ENCODE measurements at regions not wholly inside any gene's neighbourhood (a gene's known extent, or its start where the extent isn't known, plus 50 kb on each side); places are given as distances from the start of the nearest gene placed in this dataset.
"Not testable (repeated sequence)": the region's sequence is repeated elsewhere in the genome, so short reads cannot be mapped to it uniquely, and the experiment has no call there.

GRCh38 chr5:87784879-87785495 is 372.3 kb upstream of the CCNH start:
- Mint-ChIP-seq H3K36me3 (ENCODE audit: low read depth) (no peaks in the 10 kb centered on the region), H3K27me3 (peaks cover 48% of the 10 kb centered on the region), H3K9me3 (no peaks in the 10 kb centered on the region), H3K4me1 (ENCODE audit: low read depth) (no peaks in the 10 kb centered on the region), H3K27ac (no peak overlapping the region), H3K4me3 (no peak overlapping the region)

GRCh38 chr5:87784311-87784710 is 371.6 kb upstream of the CCNH start:
- no peak overlapping the region for H3K4me3 Mint-ChIP-seq
- no peaks in the 10 kb centered on the region for H3K36me3 Mint-ChIP-seq (ENCODE audit: low read depth)
- peaks cover 48% of the 10 kb centered on the region for H3K27me3 Mint-ChIP-seq
- H3K4me1 Mint-ChIP-seq (ENCODE audit: low read depth), result no peaks in the 10 kb centered on the region
- no peaks in the 10 kb centered on the region for H3K9me3 Mint-ChIP-seq
- H3K27ac Mint-ChIP-seq, result no peak overlapping the region

- Mint-ChIP-seq H3K4me1 (ENCODE audit: low read depth) (no peaks in the 10 kb centered on the region), H3K27me3 (peaks cover 50% of the 10 kb centered on the region), H3K36me3 (ENCODE audit: low read depth) (no peaks in the 10 kb centered on the region), H3K4me3 (no peak overlapping the region), H3K9me3 (no peaks in the 10 kb centered on the region), H3K27ac (no peak overlapping the region)
These were observed 370.2 kb upstream of the CCNH start for GRCh38 chr5:87782916-87783315.

- H3K36me3 Mint-ChIP-seq (ENCODE audit: low read depth), result no peaks in the 10 kb centered on the region
- H3K9me3 Mint-ChIP-seq, result no peaks in the 10 kb centered on the region
These were observed 369.2 kb upstream of the CCNH start for GRCh38 chr5:87781976-87782375.

GRCh38 chr5:87780831-87781760 is 368.4 kb upstream of the CCNH start:
- Mint-ChIP-seq H3K36me3 (ENCODE audit: low read depth) (no peaks in the 10 kb centered on the region), H3K27ac (no peak overlapping the region), H3K4me1 (ENCODE audit: low read depth) (no peaks in the 10 kb centered on the region), H3K27me3 (peaks cover 49% of the 10 kb centered on the region), H3K4me3 (no peak overlapping the region), H3K9me3 (no peaks in the 10 kb centered on the region)

More at GRCh38 chr5:87781976-87782375, 369.2 kb upstream of the CCNH start:
- no peak overlapping the region for H3K27ac Mint-ChIP-seq
- H3K27me3 Mint-ChIP-seq, result peaks cover 50% of the 10 kb centered on the region
- no peak overlapping the region for H3K4me3 Mint-ChIP-seq
- no peaks in the 10 kb centered on the region for H3K4me1 Mint-ChIP-seq (ENCODE audit: low read depth)

GRCh38 chr5:87778876-87779275 is 366.1 kb upstream of the CCNH start:
- Mint-ChIP-seq H3K36me3 (ENCODE audit: low read depth) (no peaks in the 10 kb centered on the region), H3K4me1 (ENCODE audit: low read depth) (no peaks in the 10 kb centered on the region), H3K9me3 (no peaks in the 10 kb centered on the region), H3K4me3 (no peak overlapping the region), H3K27me3 (peaks cover 45% of the 10 kb centered on the region), H3K27ac (no peak overlapping the region)

- Mint-ChIP-seq H3K27ac (no peak overlapping the region), H3K4me3 (no peak overlapping the region), H3K27me3 (peaks cover 45% of the 10 kb centered on the region), H3K9me3 (no peaks in the 10 kb centered on the region), H3K36me3 (ENCODE audit: low read depth) (no peaks in the 10 kb centered on the region), H3K4me1 (ENCODE audit: low read depth) (no peaks in the 10 kb centered on the region)
These were observed 365.1 kb upstream of the CCNH start for GRCh38 chr5:87777877-87778276.

GRCh38 chr5:87776785-87777184 is 364.1 kb upstream of the CCNH start:
- Mint-ChIP-seq H3K36me3 (ENCODE audit: low read depth) (no peaks in the 10 kb centered on the region), H3K4me1 (ENCODE audit: low read depth) (no peaks in the 10 kb centered on the region), H3K4me3 (no peak overlapping the region), H3K9me3 (no peaks in the 10 kb centered on the region), H3K27me3 (peaks cover 37% of the 10 kb centered on the region), H3K27ac (no peak overlapping the region)

- not testable (repeated sequence) for H3K9me3 Mint-ChIP-seq; H3K36me3 Mint-ChIP-seq (ENCODE audit: low read depth); H3K4me3 Mint-ChIP-seq; H3K27ac Mint-ChIP-seq; H3K4me1 Mint-ChIP-seq (ENCODE audit: low read depth)
- peaks cover 34% of the 10 kb centered on the region for H3K27me3 Mint-ChIP-seq
These were observed 363.6 kb upstream of the CCNH start for GRCh38 chr5:87776302-87776701.

GRCh38 chr5:87775228-87775627 is 362.5 kb upstream of the CCNH start:
- H3K27ac Mint-ChIP-seq, result no peak overlapping the region
- peaks cover 38% of the 10 kb centered on the region for H3K27me3 Mint-ChIP-seq
- no peaks in the 10 kb centered on the region for H3K9me3 Mint-ChIP-seq
- H3K4me3 Mint-ChIP-seq, result no peak overlapping the region
- no peaks in the 10 kb centered on the region for H3K36me3 Mint-ChIP-seq (ENCODE audit: low read depth)
- H3K4me1 Mint-ChIP-seq (ENCODE audit: low read depth), result no peaks in the 10 kb centered on the region

GRCh38 chr5:87774804-87775203 is 362.1 kb upstream of the CCNH start:
- Mint-ChIP-seq H3K4me1 (ENCODE audit: low read depth) (no peaks in the 10 kb centered on the region), H3K27me3 (peaks cover 43% of the 10 kb centered on the region), H3K9me3 (no peaks in the 10 kb centered on the region), H3K27ac (no peak overlapping the region), H3K36me3 (ENCODE audit: low read depth) (no peaks in the 10 kb centered on the region), H3K4me3 (no peak overlapping the region)

- H3K27ac Mint-ChIP-seq, result no peak overlapping the region
These were observed 357.9 kb upstream of the CCNH start for GRCh38 chr5:87770601-87771121.

GRCh38 chr5:87770016-87770570 is 357.4 kb upstream of the CCNH start:
- H3K27me3 Mint-ChIP-seq, result peaks cover 47% of the 10 kb centered on the region
- H3K27ac Mint-ChIP-seq, result no peak overlapping the region
- H3K9me3 Mint-ChIP-seq, result no peaks in the 10 kb centered on the region
- H3K36me3 Mint-ChIP-seq (ENCODE audit: low read depth), result no peaks in the 10 kb centered on the region
- no peak overlapping the region for H3K4me3 Mint-ChIP-seq
- H3K4me1 Mint-ChIP-seq (ENCODE audit: low read depth), result no peaks in the 10 kb centered on the region

More at GRCh38 chr5:87770601-87771121, 357.9 kb upstream of the CCNH start:
- no peaks in the 10 kb centered on the region for H3K4me1 Mint-ChIP-seq (ENCODE audit: low read depth)
- peaks cover 47% of the 10 kb centered on the region for H3K27me3 Mint-ChIP-seq
- H3K9me3 Mint-ChIP-seq, result no peaks in the 10 kb centered on the region
- H3K36me3 Mint-ChIP-seq (ENCODE audit: low read depth), result no peaks in the 10 kb centered on the region
- no peak overlapping the region for H3K4me3 Mint-ChIP-seq

GRCh38 chr5:87769157-87769556 is 356.4 kb upstream of the CCNH start:
- H3K9me3 Mint-ChIP-seq, result no peaks in the 10 kb centered on the region
- no peak overlapping the region for H3K4me3 Mint-ChIP-seq
- peaks cover 42% of the 10 kb centered on the region for H3K27me3 Mint-ChIP-seq
- H3K36me3 Mint-ChIP-seq (ENCODE audit: low read depth), result no peaks in the 10 kb centered on the region
- H3K4me1 Mint-ChIP-seq (ENCODE audit: low read depth), result no peaks in the 10 kb centered on the region
- no peak overlapping the region for H3K27ac Mint-ChIP-seq

- H3K4me1 Mint-ChIP-seq (ENCODE audit: low read depth), result no peaks in the 10 kb centered on the region
- H3K27ac Mint-ChIP-seq, result no peak overlapping the region
- no peaks in the 10 kb centered on the region for H3K36me3 Mint-ChIP-seq (ENCODE audit: low read depth)
- H3K4me3 Mint-ChIP-seq, result no peak overlapping the region
- no peaks in the 10 kb centered on the region for H3K9me3 Mint-ChIP-seq
- peaks cover 36% of the 10 kb centered on the region for H3K27me3 Mint-ChIP-seq
These were observed 355.5 kb upstream of the CCNH start for GRCh38 chr5:87768190-87768589.

Data from stimulated activated naive CD8-positive, alpha-beta T cell treated with anti-CD3 and anti-CD28 coated beads, Interleukin-15, Interleukin-2, amounts not matched to agents 100 ng/mL and 50 ng/mL, for 24 hours (primary cell).